HK-2 (cell line): ENCODE measurements at regions not wholly inside any gene's neighbourhood (a gene's known extent, or its start where the extent isn't known, plus 50 kb on each side); places are given as distances from the start of the nearest gene placed in this dataset.

Experiments used
- DNase-seq: peaks from one replicate; pipeline ENCODE4 v3.0.0-alpha.2; 2018; ENCODE audit not compliant: unreplicated experiment

DNA sequence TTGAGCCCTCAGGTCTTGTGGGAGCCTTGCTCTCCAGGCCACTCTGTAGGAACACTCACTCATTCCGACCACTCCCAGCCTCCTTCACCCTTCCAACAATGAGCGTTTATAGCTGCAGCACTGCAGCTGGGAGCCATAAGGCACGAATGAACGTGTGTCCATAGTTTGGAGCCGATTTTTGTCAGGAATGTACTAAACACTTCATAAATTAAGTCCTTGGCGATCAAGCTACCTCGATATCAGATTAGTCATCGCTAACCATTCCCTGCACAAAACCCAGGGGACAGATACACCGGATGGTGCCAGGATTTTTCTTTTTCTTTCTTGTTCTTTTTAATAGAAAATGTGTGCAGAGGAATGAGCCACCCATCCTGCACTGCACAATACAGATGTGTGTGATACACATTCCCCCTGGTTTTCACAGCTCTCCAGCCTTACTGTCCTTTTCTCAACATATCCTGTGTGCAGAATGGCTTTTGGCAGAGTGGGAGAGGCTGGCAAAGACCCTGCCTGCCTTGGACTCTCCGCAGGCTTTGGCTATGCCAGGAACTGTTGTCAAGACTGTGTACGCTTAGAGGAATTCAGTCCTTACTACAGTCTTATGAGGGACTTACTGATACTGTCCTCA, 68.4 kb upstream of the ELAC2 start:
- no peak for DNase-seq

DNA sequence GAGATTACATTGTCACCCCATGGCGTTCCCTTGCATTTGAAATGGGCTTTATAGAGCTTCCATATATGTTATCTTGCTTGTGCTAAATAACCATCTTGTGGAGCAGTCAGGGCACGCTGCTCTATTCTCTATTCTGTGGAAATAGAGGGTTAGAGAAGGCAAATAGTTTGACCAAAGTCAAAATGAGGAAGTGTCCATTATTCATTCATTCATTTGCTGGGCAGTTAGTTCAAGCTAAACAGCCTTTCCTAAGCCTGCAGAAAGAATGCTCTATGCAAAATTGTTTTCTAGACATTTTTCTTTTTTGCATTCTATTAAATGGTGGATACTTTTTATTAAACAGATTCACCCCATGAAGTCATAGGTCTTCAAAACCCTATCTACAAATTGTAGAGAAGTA, 67.8 kb upstream of the ELAC2 start:
- DNase-seq, result no peak

DNA sequence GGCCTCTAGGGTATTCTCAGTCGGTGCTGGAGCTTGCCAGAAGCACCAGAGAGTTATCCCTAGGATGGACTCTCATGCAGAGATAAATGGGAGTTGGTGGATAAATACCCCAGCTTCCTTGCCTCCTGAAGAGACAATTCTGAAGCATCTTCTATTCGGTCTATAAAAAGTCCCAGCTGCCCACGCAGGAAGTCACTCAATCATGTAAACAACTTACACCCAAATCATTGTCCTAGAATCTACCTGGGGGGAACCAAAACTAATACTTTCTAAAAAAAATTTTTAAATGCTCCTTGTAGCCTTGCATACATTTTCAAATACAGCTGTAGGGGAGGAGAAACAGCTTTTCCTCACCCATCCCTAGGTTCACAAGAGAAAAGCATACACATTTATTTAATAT, 66.6 kb upstream of the ELAC2 start:
- DNase-seq, result no peak

DNA sequence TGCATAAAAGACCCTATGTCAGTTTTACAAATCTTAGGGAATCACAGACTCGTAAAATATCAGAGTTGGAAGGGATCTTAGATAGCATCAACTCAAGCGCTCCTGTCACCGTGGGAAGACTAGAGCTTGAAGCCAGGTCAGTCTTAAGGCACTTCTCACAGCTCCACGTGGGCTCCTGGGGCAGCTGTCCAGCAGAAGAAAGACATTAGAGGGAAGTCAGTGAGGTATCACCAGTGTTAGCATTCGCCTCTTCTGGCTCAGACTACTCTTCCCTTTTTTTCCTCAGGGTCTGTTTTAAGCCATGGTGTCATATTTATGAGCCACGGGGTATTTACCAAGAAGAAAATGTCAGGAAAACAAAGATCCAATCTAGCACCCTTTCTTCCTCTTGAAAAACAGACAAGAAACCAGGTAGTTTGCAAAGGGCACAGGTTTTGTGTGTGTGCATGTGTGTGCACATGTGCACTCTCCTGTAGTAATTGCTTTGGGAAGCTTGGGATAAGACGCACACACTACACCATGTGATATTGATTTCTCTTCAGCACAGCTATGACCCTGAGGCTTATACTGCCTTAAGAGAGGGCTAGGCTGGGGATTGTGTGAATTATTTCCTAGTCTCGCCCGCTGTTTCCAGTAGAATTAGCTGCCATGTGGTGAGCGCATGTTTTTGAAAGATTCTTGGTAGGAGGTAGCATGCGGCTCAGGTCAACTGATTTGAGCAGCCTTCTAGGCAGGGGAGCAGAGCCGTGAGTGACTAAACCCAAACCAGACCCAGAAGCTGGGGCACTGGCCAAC, 61.0 kb upstream of the ELAC2 start:
- DNase-seq, result no peak

DNA sequence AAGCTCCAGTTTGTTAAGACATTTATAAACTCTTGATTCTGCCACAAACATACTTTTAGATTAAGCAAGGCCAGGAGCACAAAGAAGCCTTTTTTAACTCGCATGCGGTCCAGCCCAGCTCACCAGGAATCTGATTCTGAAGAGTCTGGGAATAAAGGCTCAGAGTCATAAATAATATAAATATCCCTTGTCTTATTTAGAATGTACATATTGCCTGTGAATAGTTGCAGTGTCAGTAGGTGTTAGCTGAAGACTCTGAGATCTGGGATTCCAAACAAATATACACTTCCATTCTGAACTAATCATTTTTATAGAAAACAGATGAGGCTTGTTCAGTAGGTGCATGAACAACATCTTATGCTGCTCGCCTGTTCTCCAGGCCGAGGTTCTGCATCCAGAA, 59.1 kb upstream of the ELAC2 start:
- DNase-seq, result no peak

DNA sequence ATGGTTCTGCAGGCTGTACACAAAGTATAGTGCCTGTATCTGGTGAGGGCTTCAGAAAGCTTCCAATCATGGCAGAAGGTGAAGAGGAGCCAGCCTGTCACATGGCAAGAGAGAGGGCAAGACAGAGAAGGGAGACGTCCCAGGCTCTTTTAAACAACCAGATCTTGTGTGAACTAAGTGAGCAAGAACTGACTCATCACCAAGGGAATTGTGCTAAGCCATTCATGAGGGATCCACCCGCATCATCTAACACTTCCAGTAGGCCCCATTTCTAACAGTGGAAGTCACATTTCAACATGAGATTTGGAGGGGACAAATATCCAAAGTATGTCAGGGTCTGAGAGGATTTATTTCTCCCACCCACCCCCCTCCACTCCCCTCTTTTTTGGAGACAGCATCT, 56.2 kb upstream of the ELAC2 start:
- no peak for DNase-seq

DNA sequence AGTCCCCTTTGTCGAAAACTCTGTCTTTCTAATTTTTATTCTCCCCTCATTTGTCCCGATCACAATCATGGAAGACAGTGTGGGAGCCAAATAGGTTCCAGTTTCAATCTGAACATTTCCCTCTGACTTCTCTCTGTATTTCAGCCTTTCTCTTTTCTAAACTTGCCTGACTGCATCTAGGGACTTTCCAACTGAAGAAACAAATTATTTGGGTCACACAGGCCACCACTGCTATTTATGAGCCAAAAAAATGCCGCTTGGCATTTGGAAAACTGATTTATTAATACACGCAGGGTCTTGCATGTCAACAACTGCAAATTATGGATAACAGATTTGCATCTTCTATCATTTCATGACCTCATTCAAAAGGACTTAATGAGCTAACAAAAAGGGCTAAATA, 55.2 kb upstream of the ELAC2 start:
- DNase-seq, result no peak

DNA sequence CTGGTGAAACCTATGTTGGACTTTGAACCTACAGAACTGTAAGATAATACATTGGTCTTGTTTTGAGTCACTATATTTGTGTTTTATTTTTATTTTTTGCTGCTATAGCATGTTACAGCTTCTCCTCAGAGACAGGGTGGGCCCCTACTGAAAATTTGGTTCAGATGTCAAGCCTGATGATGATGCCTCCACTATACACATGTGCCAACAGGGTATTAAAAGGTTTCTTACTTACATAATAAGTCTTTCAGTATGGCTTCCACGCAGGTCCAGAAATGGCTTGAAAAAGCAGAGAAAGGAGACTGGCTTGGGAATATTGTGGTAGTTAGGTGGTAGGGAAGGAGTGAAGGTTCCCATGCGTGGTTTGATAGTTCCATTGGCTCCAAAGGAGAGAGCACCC, 52.9 kb upstream of the ELAC2 start:
- no peak for DNase-seq

DNA sequence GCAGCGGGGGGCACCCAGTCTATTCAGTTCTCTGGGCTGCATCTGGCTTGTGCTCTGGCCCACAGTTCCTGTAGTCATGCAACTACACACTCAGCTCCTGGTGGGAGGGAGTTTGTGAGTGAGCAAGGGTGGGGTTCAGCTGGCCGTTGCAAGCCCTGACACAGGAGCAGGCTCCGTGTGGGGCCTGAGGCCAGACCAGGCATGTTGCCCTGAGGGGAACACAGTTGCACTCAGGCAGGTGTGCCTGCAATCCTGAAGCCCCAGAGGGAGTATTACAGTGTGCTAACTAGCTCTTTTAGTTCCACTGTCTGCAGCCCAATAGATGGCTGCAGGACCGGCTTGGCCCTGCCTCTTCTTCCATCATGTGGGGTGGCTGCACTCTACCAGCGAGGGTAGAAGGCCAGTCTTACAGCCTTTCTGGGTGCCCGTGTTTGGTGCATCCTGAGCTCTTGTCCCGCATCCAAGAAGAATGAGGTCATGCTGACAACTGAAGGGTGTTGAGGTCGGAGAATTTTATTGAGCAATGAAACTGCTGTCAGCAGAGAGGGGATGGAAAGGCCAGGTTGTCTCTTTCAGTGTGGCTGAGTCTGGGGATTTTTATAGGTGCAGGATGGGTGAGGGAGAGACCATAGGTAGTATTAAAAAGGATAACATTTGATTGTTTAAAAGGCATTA, 49.9 kb upstream of the ELAC2 start:
- DNase-seq, result no peak
